ENCODE measurements at regions not wholly inside any gene's neighbourhood (a gene's known extent, or its start where the extent isn't known, plus 50 kb on each side); places are given as distances from the start of the nearest gene placed in this dataset.

DNA sequence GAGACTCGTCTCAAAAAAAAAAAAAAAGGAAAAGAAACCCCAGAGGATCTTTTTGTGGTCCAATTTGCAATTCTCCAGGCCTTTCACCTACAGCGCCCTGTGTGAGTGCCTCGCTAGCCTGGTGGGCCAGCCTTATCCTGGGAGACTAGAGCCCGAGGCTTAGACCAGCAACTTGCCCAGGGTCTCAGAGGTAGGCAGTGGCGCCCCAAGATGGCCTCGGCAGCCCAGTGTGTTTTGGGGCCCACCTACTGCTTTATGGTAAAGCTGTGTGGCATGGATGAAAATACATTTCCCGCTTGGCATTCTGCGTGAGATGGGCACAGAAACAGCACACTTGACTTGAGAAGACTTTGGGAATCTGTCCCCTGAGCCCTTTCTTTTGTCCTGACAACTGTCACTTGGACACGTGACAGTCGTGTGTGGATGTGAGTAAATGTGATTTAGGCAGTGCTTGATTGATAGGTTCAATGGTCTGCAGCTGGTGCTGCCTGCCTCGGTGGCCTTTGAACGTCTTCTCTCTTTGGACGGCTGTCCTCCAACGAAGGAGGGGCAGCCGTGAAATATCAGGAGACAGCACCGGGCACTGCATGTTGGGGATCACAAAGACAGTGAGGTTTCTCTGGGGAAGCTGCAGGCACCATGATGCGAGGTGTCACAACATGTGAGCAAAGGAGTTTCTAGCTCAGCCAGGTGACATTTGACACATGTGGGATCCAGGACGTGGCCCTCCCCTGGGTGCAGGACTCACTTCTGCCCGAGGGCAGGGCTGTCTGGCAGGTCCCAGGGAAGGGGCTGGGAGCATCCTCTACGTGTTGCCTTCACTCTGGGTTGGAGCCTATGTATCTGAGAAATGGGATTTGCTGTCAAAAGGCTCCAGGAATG lies 209.5 kb upstream of the TWIST2 start:
- TF ChIP-seq, protein P1, sequence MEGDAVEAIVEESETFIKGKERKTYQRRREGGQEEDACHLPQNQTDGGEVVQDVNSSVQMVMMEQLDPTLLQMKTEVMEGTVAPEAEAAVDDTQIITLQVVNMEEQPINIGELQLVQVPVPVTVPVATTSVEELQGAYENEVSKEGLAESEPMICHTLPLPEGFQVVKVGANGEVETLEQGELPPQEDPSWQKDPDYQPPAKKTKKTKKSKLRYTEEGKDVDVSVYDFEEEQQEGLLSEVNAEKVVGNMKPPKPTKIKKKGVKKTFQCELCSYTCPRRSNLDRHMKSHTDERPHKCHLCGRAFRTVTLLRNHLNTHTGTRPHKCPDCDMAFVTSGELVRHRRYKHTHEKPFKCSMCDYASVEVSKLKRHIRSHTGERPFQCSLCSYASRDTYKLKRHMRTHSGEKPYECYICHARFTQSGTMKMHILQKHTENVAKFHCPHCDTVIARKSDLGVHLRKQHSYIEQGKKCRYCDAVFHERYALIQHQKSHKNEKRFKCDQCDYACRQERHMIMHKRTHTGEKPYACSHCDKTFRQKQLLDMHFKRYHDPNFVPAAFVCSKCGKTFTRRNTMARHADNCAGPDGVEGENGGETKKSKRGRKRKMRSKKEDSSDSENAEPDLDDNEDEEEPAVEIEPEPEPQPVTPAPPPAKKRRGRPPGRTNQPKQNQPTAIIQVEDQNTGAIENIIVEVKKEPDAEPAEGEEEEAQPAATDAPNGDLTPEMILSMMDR (IDR thresholded peaks at IDR 0.05) = no peak
- no peak for TF ChIP-seq ZFX (IDR thresholded peaks at IDR 0.05; ENCODE audit: borderline replicate concordance)
- no peak overlapping the region for H3K27ac ChIP-seq

DNA sequence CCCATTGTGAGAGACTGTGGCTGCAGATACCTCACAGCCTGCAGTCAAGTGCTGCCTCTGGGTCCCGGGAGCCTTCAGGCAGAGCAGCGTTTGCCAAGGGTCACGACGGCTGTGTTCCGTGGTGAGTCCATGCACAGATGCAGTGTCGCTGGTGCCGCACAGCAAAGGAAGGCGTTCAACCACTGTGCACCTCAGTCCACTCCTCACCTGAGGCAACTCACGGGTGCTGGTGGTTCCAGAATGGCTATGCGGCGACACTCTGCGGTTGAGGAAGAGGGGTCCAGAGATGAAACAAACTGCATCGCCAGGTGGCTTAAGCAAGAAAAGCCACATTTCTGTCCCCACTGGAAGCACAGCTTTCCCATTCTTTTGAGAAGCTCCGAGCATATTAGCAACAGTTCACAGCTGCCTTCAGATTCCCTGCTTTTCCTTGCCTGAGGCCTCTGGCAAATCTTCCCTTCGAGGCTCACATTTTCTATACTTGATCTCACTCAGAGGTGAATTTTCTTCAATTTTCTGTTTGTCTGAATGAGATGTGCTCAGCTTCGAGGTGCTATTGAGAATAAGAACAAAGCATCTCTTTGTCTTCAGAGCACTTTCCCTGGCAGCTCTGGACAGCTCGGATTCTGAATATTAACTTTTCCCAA lies 208.8 kb upstream of the TWIST2 start:
- TF ChIP-seq ZFX (IDR thresholded peaks at IDR 0.05; ENCODE audit: borderline replicate concordance) = no peak
- TF ChIP-seq, protein P1 (IDR thresholded peaks at IDR 0.05) = no peak
- no peak overlapping the region for H3K27ac ChIP-seq

DNA sequence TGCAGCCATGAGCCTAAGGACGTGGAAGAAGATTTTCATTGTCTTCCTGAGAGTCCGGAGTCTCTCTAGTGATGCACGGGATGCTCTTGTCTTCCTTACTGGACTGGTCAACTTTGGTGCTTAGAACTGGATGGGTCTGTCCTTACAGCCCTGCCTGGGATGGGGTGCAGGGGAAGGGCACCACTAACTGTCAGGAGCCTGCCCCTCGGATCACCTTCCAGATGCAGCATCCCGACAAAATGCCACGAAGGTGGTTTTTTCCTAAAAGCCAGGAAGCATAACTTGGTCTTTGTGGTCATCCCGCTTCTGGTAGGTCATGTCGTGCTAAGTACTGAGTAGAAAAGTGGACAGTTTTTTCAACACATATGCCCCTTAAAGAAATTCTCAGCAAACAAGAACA lies 207.4 kb upstream of the TWIST2 start:
- H3K27ac ChIP-seq = no peak overlapping the region
- TF ChIP-seq, protein P1 (IDR thresholded peaks at IDR 0.05) = no peak
- TF ChIP-seq ZFX (IDR thresholded peaks at IDR 0.05; ENCODE audit: borderline replicate concordance) = no peak

DNA sequence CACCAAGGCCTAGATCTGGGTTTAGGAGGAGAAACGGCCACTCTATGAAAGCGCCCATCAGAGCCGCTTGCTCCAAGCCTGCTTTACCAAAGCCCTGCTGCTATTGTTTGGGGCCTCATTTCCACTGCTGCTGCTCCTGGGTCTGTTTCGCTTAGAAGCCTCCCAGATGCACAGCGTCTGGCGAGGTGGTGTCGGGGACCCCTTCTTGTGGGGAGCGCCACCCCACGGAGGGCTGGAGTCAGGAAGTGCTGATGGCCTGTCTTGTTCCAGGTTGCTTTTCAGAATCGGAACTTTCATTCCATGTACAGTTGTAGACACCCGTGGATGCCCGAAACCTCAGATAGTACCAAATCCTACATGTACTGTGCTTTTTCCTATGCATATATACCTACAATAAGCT lies 204.9 kb upstream of the TWIST2 start:
- TF ChIP-seq, protein P1 (IDR thresholded peaks at IDR 0.05) = no peak
- TF ChIP-seq ZFX (IDR thresholded peaks at IDR 0.05; ENCODE audit: borderline replicate concordance) = no peak
- no peak overlapping the region for H3K27ac ChIP-seq

DNA sequence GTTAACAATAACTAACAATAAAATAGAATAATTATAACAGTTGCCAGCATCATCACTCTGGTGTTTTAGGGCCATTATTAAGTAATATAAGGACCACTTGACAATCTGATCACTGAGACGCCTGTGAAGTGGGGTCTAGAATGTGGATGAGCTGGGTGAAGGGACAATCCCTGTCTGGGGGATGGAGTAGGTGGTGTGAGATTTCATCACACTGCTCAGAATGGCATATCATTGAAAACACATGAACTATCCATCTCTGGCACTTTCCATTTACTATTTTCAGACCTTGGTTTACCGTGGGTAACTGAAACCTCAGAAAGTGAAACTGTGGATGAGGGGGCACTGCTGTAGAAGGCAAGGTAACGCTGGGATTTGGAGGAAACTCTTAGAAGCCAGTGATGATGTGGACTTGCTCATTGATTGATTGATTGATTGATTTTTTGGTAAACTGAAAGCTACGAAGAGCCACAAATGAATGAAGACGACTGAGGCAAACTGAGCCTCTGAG lies 204.4 kb upstream of the TWIST2 start:
- H3K27ac ChIP-seq = no peak overlapping the region
- TF ChIP-seq, protein P1 (IDR thresholded peaks at IDR 0.05) = no peak
- TF ChIP-seq ZFX (IDR thresholded peaks at IDR 0.05; ENCODE audit: borderline replicate concordance) = no peak

DNA sequence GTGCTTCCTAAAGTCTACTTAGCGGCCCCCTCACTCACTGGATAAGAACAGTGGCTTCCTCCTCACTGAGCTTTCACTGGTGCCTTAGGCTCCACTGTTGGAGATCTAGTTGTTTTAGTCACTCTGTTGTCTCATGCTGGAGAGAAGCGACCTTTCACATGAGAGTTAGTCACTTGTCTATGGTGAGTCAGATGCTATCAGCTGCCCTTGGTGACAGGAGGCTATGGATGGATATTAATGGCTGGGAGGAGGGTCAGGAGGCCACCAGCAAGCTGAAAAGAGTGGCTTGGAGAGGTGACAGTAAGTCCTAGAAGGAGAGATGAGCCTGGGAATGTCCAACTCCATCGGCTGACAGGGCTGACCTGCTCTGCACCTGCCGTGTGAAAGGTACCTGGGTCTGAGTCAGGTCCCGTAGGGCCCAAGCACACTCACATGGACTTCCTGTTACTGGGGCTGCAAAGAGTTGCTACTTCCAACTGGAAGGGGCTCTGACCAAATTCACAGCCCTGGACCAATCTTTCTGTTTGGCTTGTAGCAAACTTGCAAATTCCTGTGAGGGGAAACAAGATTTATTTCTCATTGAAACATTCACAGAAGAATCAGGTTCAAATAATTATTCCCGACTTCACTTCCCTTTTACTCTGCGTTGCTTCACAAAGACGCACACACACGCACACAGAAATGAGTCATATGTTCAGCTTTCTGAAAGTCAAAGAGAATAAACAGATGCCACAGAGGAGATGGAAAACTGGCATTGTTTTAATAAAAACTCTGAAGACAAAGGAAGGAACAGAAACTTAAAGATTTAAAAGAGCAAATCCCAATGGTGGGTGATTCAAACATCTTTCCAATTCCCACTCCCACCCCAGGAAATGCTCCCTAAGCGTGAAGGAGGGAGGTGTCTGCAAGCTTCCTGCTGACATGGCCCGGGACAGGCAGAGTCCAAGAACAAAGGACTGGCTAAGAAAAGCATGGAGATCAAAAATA lies 203.5 kb upstream of the TWIST2 start:
- no peak overlapping the region for H3K27ac ChIP-seq
- TF ChIP-seq, protein P1 (IDR thresholded peaks at IDR 0.05) = no peak
- no peak for TF ChIP-seq ZFX (IDR thresholded peaks at IDR 0.05; ENCODE audit: borderline replicate concordance)
